ENCODE measurements at regions not wholly inside any gene's neighbourhood (a gene's known extent, or its start where the extent isn't known, plus 50 kb on each side); places are given as distances from the start of the nearest gene placed in this dataset.
"Not testable (repeated sequence)": the region's sequence is repeated elsewhere in the genome, so short reads cannot be mapped to it uniquely, and the experiment has no call there.

GRCh38 chr15:89028036-89028435 is 60.2 kb upstream of the ABHD2 start:
- no peak for DNase-seq (ENCODE audit: low read depth)

- DNase-seq (ENCODE audit: low read depth), result no peak
Measured at GRCh38 chr15:89030311-89030710, 57.9 kb upstream of the ABHD2 start.

DNA sequence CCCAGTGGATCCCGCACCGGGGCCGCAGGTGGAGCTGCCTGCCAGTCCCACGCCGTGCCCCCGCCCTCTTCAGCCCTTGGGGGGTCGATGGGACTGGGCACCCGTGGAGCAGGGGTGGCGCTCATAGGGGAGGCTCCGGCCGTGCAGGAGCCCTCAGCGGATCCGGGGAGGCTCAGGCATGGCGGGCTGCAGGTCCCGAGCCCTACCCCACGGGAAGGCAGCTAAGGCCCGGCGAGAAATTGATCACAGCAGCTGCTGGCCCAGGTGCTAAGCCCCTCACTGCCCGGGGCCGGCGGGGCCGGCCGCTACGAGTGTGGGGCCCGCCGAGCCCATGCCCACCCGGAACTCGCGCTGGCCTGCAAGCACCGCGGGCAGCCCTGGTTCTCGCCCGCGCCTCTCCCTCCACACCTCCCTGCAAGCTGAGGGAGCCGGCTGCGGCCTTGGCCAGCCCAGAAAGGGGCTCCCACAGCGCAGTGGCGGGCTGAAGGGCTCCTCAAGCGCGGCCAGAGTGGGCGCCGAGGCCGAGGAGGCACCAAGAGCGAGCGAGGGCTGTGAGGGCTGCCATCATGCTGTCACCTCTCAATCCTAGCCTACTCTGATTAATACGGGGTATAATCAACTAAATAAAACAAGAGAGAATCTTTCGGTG is 56.5 kb upstream of the ABHD2 start:
- not testable (repeated sequence) for DNase-seq (ENCODE audit: low read depth)

GRCh38 chr15:89034305-89034704 is 54.0 kb upstream of the ABHD2 start:
- no peak for DNase-seq (ENCODE audit: low read depth)

- no peak for DNase-seq (ENCODE audit: low read depth)
Measured at GRCh38 chr15:89035150-89035549, 53.1 kb upstream of the ABHD2 start.

DNA sequence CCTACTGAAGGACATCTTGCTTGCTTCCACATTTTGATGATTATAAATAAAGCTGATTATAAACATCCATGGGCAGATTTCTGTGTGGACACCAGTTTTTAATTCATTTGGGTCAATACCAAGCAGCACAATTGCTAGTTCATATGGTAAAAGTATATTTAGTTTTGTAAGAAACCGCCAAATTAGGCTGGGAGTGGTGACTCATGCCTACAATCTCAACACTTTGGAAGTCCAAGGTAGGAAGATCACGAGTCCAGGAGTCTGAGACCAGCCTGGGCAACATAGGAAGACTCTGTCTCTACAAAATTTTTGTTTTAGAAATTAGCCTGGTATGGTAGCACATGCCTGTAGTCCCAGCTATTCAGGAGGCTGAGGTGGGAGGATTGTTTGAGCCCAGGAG is 52.6 kb upstream of the ABHD2 start:
- no peak for DNase-seq (ENCODE audit: low read depth)

DNA sequence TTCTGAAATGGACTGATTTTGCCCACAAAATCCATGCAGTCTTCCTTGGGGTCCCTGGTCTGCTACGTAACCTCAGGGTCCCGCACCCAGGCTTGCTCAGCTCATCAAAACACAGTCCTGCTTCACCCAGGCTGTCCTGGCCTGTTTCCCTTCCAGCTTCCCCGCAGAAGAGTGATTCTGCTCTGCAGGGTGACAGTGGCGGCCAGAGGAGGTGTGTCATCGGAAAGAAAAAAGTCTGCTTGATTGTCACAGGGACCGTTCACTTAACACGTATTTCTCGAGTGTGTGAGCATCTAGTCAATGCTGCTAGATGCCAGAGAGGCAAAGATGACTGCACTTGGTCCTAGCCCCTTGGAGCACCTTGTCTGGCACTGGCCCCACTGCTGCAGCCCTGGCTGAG is 50.1 kb upstream of the ABHD2 start:
- DNase-seq (ENCODE audit: low read depth), result no peak

All from activated T-cell treated with anti-CD3 and anti-CD28 coated beads for 1 hour (primary cell).